ENCODE measurements at regions not wholly inside any gene's neighbourhood (a gene's known extent, or its start where the extent isn't known, plus 50 kb on each side); places are given as distances from the start of the nearest gene placed in this dataset.
"Not testable (repeated sequence)": the region's sequence is repeated elsewhere in the genome, so short reads cannot be mapped to it uniquely, and the experiment has no call there.

- peak; percentile 69 for DNase-seq (ENCODE audit: low read depth)
Measured at GRCh38 chr17:72470121-72470705, 349.4 kb downstream of the SOX9 start.

- DNase-seq (ENCODE audit: low read depth): no peak
Measured at GRCh38 chr17:72470734-72471133, 349.9 kb downstream of the SOX9 start.

GRCh38 chr17:72471296-72471695 lies 350.5 kb downstream of the SOX9 start:
- DNase-seq (ENCODE audit: low read depth): no peak

- DNase-seq (ENCODE audit: low read depth): no peak
Measured at GRCh38 chr17:72472106-72472505, 351.3 kb downstream of the SOX9 start.

GRCh38 chr17:72472853-72473390 lies 352.1 kb downstream of the SOX9 start:
- DNase-seq (ENCODE audit: low read depth): not testable (repeated sequence)

DNA sequence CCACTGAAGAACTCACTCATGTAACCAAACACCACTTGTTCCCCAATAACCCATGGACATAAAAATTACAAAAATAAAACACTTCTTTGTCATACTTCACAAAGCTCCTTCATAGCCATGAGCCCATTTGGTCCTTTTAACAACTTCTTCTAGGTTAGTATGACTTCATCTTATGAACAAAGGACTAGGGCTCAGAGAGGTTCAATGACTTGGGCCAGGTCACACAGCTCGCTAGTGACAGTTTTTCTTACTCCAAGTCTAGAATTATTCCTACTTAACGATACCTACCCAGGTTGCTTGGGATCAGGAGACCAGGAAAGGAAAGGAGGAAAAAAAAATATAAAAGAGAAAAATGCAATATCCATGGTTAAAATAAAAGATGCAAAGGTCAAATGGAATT lies 353.4 kb downstream of the SOX9 start:
- DNase-seq (ENCODE audit: low read depth): no peak

- DNase-seq (ENCODE audit: low read depth): no peak
Measured at GRCh38 chr17:72474719-72475477, 354.1 kb downstream of the SOX9 start.

DNA sequence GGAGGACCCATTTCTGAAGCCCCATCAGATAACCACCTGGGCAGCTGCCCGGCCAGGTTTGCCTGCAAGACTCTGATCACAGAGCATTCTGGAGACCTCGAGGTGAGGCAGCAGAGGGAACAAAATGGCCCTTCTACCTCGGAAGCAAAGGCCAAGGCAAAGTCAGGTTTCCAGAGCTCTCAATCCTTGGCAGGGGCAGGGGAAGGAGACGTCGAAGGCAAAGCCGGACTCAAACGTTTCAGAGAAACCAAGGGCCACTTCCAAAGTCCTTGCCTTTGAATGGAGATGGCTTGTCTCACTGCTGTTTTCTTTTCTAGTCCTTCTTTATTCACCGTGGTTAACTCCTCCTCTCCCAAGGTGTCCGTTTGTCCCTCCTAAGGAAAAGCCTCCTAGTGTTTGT lies 355.3 kb downstream of the SOX9 start:
- no peak for DNase-seq (ENCODE audit: low read depth)

GRCh38 chr17:72476575-72476986 lies 355.8 kb downstream of the SOX9 start:
- no peak for DNase-seq (ENCODE audit: low read depth)

DNA sequence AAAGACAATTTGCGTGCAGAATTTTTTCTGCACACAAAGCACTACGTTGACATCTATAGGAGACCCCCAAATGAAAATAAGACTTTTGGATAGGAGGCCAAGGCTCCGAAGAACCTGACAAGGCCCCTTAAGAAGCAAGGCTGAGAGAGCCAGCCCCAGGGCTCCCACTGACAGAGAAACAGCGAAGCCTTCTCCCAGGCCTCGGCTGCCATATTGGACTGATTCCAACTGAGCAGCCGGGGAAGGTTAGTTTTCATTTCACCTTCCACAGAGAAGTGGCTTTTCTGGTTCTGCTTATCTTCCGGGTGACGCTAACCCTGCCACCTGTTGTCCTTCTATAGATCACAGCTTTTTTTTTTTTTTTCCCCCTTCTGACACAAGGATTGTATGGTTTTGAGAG lies 356.7 kb downstream of the SOX9 start:
- no peak for DNase-seq (ENCODE audit: low read depth)

- DNase-seq (ENCODE audit: low read depth): no peak
Measured at GRCh38 chr17:72479113-72479512, 358.3 kb downstream of the SOX9 start.

DNA sequence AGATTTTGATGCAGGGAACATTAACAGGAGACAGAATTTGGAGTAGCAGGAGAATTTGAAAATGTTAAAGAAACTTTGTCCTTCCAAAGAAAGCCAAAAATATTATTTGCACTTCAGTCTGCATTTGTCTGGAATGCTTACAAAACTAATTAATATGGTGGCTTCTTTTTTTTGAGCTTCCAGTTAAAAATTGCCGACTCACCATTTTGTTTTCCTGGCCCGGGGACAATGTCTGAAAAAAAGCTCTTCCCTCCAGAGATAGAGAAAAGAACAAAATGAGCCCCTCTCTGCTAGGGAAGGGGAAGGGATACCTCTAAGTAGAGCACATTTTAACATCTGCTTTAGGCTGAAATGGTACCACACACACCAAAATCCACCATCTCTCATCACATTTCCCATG lies 360.8 kb downstream of the SOX9 start:
- no peak for DNase-seq (ENCODE audit: low read depth)

DNA sequence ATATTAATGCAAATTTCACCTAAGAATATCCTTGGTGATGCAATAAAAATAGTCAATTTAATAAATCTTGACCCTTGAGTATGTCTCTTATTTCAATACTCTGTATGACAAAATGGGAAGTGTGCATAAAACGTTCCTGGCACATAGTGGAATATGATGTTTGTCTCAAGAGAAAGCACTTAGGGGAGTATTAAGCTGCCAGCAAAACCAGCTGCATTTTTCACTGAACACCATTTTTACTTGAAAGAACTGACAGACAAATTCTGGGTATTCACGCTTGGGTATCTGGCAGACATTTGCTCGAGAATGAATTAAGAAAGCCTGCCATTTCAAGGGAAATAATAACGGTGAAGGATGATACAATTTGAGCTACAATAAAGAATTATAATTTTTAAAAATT lies 364.8 kb downstream of the SOX9 start:
- no peak for DNase-seq (ENCODE audit: low read depth)

GRCh38 chr17:72486806-72487205 lies 366.0 kb downstream of the SOX9 start:
- DNase-seq (ENCODE audit: low read depth): no peak

DNA sequence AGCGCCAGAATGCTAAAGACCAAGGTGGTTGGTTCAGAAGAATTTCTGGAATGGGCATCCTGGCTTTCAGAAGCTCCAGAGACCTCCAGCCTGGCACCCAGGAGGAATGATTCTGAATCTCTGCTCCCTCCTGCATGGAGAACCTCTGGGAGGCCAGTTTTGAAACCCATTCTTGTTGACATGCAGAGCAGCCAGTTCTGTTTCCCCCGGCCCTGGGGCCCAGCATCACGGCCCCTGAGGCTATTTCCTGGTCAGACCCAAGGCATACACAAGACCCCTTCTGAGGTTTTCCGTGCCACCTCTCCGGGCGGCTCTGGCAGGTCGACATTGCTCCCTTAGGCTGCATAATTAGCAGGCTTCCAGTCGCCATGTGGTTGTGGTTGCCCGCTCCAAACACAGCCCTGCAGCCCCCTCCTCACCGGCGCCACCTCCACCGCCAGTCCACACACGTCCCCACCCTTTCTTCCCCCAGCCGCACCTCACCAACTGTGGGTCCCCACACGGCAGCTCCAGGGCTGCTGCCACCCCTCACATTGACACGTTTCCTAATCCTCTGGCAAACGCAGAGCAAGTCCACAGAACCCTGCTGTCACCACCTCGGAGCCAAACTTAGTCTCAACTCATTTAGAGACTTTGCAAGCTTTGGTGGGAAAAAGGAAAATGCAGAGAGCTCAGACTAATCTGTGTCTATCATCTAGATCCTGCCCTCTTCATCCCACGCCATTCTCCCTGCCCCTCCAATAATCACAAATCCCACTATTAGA lies 367.1 kb downstream of the SOX9 start:
- no peak for DNase-seq (ENCODE audit: low read depth)

GRCh38 chr17:72488555-72489271 lies 367.9 kb downstream of the SOX9 start:
- no peak for DNase-seq (ENCODE audit: low read depth)

DNA sequence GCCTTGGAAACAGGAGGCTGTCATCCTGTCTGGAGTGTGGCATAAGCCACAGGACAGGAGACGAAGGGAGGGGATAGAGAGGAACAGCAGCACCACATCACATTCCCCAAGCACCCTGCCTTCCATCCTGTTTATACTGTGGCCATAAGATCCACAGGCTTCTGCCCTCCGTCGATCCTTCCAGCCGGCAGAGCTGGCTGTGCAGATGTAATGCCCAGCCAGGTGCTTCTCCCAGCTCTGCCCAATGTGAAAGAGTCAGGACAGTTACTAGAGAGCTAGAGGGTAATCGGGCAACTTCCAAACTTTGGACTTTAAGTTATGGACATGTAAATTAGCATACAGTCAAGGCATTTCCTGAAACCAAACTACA lies 368.4 kb downstream of the SOX9 start:
- DNase-seq (ENCODE audit: low read depth): no peak

- DNase-seq (ENCODE audit: low read depth): no peak
Measured at GRCh38 chr17:72491102-72491501, 370.3 kb downstream of the SOX9 start.

- DNase-seq (ENCODE audit: low read depth): no peak
Measured at GRCh38 chr17:72492494-72492893, 371.7 kb downstream of the SOX9 start.

DNA sequence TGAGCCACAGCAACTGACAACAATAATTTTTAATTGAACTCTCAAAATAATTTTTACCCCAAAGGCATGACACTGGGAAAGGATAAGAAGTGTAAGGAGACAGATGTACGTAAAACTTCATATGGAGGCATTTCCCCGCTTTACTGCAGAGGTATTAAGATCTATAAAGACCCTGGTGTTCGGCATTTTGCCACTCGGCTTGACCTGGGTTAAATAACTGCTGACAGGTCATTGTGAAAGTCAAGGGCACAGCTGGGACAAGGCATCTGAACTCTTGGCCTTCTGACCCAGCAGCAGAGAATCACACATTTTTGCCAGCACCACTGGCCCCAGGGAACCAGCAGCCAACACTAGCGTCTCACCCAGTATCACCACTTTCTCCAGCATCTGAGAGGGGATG lies 372.1 kb downstream of the SOX9 start:
- no peak for DNase-seq (ENCODE audit: low read depth)

DNA sequence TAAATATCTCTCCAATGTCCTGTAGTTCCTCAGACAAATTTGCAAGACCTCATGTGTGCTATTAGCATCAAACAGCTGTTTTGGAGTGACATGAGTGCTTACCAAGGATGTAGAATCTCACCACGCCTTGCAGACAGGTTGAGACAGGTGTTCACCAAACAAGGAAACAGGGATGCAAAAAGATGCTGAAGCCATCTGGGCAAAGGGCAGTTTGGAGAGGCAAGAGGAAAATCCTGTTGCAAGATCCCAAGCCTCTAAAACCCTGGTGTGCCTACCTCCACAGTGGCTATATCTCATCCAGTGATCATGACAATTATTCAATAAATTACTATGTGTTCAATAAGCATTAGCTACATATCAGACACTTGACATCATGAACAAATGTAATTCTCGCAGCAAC lies 373.7 kb downstream of the SOX9 start:
- DNase-seq (ENCODE audit: low read depth): no peak

- no peak for DNase-seq (ENCODE audit: low read depth)
Measured at GRCh38 chr17:72496461-72496860, 375.6 kb downstream of the SOX9 start.
